Esophagus muscularis mucosa (tissue), 4 donors: ENCODE measurements at regions not wholly inside any gene's neighbourhood (a gene's known extent, or its start where the extent isn't known, plus 50 kb on each side); places are given as distances from the start of the nearest gene placed in this dataset.

Experiments used
- EP300 ChIP-seq: sonication (generic); formaldehyde crosslinking; IDR thresholded peaks from one replicate; pipeline ENCODE4 v1.6.1; 2017; ENCODE audit warnings: antibody characterized with exemption
- POLR2A ChIP-seq: fragments of 450-650 bp; IDR thresholded peaks from one replicate; pipeline ENCODE4 v1.6.1; 2017; ENCODE audit warnings: antibody characterized with exemption, moderate library complexity, mild to moderate bottlenecking, low read depth
- POLR2AphosphoS5 ChIP-seq, 2 donors: sonication (generic); formaldehyde crosslinking; IDR thresholded peaks; one replicate each; pipeline ENCODE4 v1.6.1; 2017; ENCODE audit warnings: antibody characterized with exemption in 2 of 2
- TF ChIP-seq, protein P1 (sequence below), 3 experiments: fragments of 200-600 bp in 2 of 3; fragments of 450-650 bp in 1 of 3; sonication (generic) in 2 of 3; IDR thresholded peaks; one replicate each; pipeline ENCODE4 v1.5.1; 2017 to 2019; ENCODE audit warnings: antibody characterized with exemption in 3 of 3, mild to moderate bottlenecking in 2 of 3, moderate library complexity in 1 of 3

DNA sequence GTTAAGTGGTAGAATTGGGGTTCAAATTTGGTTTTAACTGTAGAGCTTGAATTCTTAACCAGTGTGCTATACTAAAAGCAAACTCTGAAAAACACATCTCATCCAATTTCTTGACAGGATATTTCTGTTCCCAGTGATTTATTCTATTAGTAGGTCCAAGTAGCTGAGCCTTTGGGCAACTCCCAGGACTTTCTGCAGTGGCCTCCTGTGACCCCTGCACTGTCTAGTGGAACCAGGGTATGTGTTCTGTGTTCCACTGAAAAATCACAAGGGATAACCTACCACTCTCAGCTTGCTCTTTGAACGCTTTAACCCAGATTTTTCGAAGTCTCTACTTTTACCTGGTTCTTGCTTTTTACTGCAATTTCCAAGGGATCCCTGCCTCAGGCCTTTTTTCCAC is 58.0 kb upstream of the SCOC start:
- no peak for TF ChIP-seq POLR2AphosphoS5 (IDR thresholded peaks at IDR 0.05)
- TF ChIP-seq, protein P1, sequence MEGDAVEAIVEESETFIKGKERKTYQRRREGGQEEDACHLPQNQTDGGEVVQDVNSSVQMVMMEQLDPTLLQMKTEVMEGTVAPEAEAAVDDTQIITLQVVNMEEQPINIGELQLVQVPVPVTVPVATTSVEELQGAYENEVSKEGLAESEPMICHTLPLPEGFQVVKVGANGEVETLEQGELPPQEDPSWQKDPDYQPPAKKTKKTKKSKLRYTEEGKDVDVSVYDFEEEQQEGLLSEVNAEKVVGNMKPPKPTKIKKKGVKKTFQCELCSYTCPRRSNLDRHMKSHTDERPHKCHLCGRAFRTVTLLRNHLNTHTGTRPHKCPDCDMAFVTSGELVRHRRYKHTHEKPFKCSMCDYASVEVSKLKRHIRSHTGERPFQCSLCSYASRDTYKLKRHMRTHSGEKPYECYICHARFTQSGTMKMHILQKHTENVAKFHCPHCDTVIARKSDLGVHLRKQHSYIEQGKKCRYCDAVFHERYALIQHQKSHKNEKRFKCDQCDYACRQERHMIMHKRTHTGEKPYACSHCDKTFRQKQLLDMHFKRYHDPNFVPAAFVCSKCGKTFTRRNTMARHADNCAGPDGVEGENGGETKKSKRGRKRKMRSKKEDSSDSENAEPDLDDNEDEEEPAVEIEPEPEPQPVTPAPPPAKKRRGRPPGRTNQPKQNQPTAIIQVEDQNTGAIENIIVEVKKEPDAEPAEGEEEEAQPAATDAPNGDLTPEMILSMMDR (IDR thresholded peaks at IDR 0.05), result no peak
- TF ChIP-seq POLR2A, result no peak
- TF ChIP-seq EP300, result no peak
